ENCODE measurements at regions not wholly inside any gene's neighbourhood (a gene's known extent, or its start where the extent isn't known, plus 50 kb on each side); places are given as distances from the start of the nearest gene placed in this dataset.
"Not testable (repeated sequence)": the region's sequence is repeated elsewhere in the genome, so short reads cannot be mapped to it uniquely, and the experiment has no call there.

DNA sequence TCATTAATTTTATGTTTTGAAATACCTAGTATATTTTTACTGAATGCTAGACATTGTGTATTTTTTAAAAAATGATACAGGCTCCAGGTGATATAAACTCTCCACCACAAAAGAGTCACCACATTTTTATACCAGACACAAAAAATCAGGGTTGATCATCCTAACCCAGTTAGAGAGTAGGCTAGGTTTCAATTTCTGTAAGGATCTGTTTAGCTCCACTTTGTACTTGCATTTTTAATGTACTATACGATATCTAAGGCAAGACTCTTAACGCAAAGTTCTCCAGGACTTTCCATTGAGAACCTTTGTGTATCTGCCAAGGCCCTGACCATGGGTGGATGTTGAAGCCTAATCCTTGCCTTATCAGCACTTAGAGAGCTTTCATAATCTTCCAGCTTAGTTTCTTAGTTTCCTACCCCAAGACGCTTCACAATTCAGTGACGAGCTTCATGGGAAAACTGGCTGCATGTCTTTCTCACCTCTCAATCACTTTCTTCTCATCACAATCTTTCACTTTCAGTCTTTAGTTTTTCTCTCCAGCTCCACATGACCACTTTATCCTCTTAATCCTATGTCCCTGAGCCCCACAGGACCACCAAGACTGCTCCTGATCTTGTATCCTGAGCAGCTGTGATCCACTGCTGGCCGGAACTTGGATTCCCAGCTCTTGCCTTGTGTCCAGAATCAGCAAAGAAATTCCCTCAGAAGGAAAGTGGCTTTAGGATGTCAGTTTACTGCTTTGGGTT lies 635.8 kb downstream of the RNF144A start:
- CTCF ChIA-PET = interaction anchor here (1.7 kb wide), 1 partner anchor 10 kb away, joined by 4 read pairs; no protein-coding TSS in a partner anchor

GRCh38 chr2:7555260-7555659 lies 638.0 kb downstream of the RNF144A start:
- TF ChIP-seq CTCF (IDR thresholded peaks at IDR 0.05; ENCODE audit: control extremely low read depth, extremely low read depth, low read depth, missing control alignments) = no peak
- no peak for DNase-seq (ENCODE audit: extremely low spot score)
- CTCF ChIA-PET = no interaction called here
- POLR2A ChIA-PET = no interaction called here

More for the DNA sequence above, 635.8 kb downstream of the RNF144A start:
- no peak for DNase-seq (ENCODE audit: extremely low spot score)
- TF ChIP-seq CTCF (IDR thresholded peaks at IDR 0.05; ENCODE audit: control extremely low read depth, extremely low read depth, low read depth, missing control alignments) = no peak
- POLR2A ChIA-PET = no interaction called here

GRCh38 chr2:7557376-7557775 lies 640.2 kb downstream of the RNF144A start:
- DNase-seq (ENCODE audit: extremely low spot score) = no peak
- TF ChIP-seq CTCF (IDR thresholded peaks at IDR 0.05; ENCODE audit: control extremely low read depth, extremely low read depth, low read depth, missing control alignments) = no peak
- ChIA-PET CTCF (interaction anchor here (1.1 kb wide), 1 partner anchor 13 kb away, joined by 3 read pairs; no protein-coding TSS in a partner anchor), POLR2A (no interaction called here)

DNA sequence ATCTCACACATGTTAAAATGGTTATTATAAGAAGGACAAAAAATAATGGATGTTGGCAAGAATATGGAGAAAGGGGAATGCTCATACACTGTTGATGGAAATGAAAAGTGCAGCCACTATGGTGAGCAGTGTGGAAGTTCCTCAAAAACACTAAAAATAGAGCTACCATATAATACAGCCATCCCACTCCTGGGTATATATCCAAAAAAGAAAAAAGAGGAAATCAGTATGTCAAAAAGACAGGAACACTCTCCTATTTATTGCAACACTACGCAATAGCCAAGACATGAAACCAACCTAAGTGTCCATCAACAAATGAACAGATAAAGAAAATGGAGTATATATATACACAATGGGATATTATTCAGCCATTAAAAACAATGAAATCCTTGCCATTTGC lies 642.6 kb downstream of the RNF144A start:
- ChIA-PET CTCF (no interaction called here), POLR2A (no interaction called here)
- DNase-seq (ENCODE audit: extremely low spot score) = no peak
- TF ChIP-seq CTCF (IDR thresholded peaks at IDR 0.05; ENCODE audit: control extremely low read depth, extremely low read depth, low read depth, missing control alignments) = no peak

DNA sequence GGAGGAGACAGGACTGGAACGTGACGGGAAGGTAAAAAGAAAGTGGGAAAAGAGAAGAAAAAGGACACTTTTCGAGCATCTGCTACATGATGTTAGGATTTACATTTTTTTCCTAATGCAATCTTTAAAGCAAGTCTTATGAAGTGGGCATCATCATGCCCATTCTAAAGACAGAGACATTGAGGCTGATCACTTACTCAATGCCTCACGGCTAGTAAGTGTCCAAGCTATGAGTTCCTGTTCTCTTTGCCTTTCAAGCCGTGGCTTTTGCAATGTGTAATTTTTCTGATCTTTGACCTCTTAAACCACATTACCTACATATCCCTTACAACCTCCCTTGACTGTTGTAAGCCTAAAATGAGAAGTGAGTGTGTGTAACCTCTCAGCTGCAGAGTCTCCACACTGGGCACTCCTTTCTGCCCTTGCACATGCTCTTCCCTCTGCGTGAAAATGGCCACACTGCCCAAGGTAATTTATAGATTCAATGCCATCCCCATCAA lies 649.2 kb downstream of the RNF144A start:
- no peak for TF ChIP-seq CTCF (IDR thresholded peaks at IDR 0.05; ENCODE audit: control extremely low read depth, extremely low read depth, low read depth, missing control alignments)
- DNase-seq (ENCODE audit: extremely low spot score) = no peak
- POLR2A ChIA-PET = no interaction called here
- CTCF ChIA-PET = no interaction called here

GRCh38 chr2:7567116-7567515 lies 649.9 kb downstream of the RNF144A start:
- DNase-seq (ENCODE audit: extremely low spot score); POLR2A ChIA-PET: not testable (repeated sequence)
- CTCF ChIA-PET = interaction anchor here (0.6 to 1.0 kb wide), 2 partner anchors 42 to 140 kb away, joined by 3 to 4 read pairs; no protein-coding TSS in a partner anchor

DNA sequence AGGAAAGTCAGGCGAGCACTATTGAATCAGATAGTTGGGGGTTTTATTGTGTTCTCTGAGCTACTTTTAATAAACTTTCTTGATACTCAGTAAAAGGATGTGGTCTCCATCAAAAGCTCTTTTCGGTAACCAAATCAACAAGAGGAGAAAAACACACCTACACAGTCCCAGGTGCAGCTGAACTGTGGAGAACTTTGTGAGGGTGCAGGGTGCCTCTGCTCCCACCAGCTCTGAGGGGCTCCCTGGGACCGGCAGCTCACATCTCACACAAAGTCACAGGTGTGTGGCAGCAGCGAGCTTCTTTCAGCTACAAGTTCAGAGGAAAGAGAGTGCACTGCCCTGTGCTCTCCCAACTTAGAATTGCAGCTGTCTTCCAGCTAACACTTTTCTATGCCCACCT lies 650.4 kb downstream of the RNF144A start:
- ChIA-PET CTCF (interaction anchor here (0.6 to 1.0 kb wide), 2 partner anchors 43 to 140 kb away, joined by 3 to 4 read pairs; no protein-coding TSS in a partner anchor), POLR2A (no interaction called here)
- DNase-seq (ENCODE audit: extremely low spot score) = peak; percentile 9
- TF ChIP-seq CTCF (IDR thresholded peaks at IDR 0.05; ENCODE audit: control extremely low read depth, extremely low read depth, low read depth, missing control alignments) = peak; percentile 27
